ENCODE measurements at regions not wholly inside any gene's neighbourhood (a gene's known extent, or its start where the extent isn't known, plus 50 kb on each side); places are given as distances from the start of the nearest gene placed in this dataset.

GRCh38 chr3:104286645-104287044 lies 1080.1 kb upstream of the ALCAM start:
- Mint-ChIP-seq H3K9me3 (peaks cover 41 to 54% of the 10 kb centered on the region in 2 experiments), H3K4me1 (peaks cover 5 to 7% of the 10 kb centered on the region in 2 experiments), H3K36me3 (ENCODE audit: insufficient read depth in 1 of 3, low read depth in 3 of 3) (peaks cover 30 to 50% (median 42%) of the 10 kb centered on the region in 3 experiments), H3K27ac (no peak overlapping the region), H3K27me3 (ENCODE audit: low read depth) (no peaks in the 10 kb centered on the region), H3K4me3 (no peak overlapping the region)
- H3K27me3 ChIP-seq (ENCODE audit: insufficient read depth, low read length): no peaks in the 10 kb centered on the region
- no CpG with 5 or more reads among the region's 5 CpGs for WGBS (ENCODE audit: extremely low coverage, insufficient read length, low lambda C conversion rate)
- no peak overlapping the region for H2BK20ac ChIP-seq (ENCODE audit: low read depth, low read length, poor library complexity, severe bottlenecking)
- no peak overlapping the region for H4K91ac ChIP-seq (ENCODE audit: insufficient read length, low read depth, low read length)
- H3K4ac ChIP-seq (ENCODE audit: low read depth, low read length): no peak overlapping the region
- DNase-seq: no peak
- no peak overlapping the region for H2BK12ac ChIP-seq (ENCODE audit: insufficient read length, low read depth, low read length)
- H3K23ac ChIP-seq (ENCODE audit: insufficient read length, low read depth, low read length): no peak overlapping the region
- H3K14ac ChIP-seq (ENCODE audit: insufficient read depth, low read length): no peak overlapping the region
- no peak overlapping the region for H3K27ac ChIP-seq (ENCODE audit: insufficient read length, low read depth, low read length)
- H4K8ac ChIP-seq (replicated peaks; ENCODE audit: insufficient read length, low read depth, low read length): no peak overlapping the region
- H3K4me1 ChIP-seq (ENCODE audit: insufficient read depth, low read length): no peaks in the 10 kb centered on the region; the same call in 1 of the 2 replicates
- H3K4me2 ChIP-seq (ENCODE audit: insufficient read depth, insufficient read length, low read length): no peak overlapping the region
- no peak overlapping the region for H3K56ac ChIP-seq (ENCODE audit: insufficient read length, low read depth, low read length)
- H2BK120ac ChIP-seq (ENCODE audit: low read depth, low read length, poor library complexity, severe bottlenecking): no peak overlapping the region
- no peaks in the 10 kb centered on the region for H3K79me2 ChIP-seq (ENCODE audit: insufficient read depth, low read length)
- H2AK5ac ChIP-seq (ENCODE audit: insufficient read length, low read length): no peak overlapping the region
- H3K18ac ChIP-seq (ENCODE audit: insufficient read length, low read depth, low read length): no peak overlapping the region
- H3K23me2 ChIP-seq (ENCODE audit: insufficient read length, low read depth, low read length, poor library complexity, severe bottlenecking): no peaks in the 10 kb centered on the region
- no peak overlapping the region for H4K5ac ChIP-seq (ENCODE audit: insufficient read length, low read depth, low read length)
- H2AFZ ChIP-seq (ENCODE audit: low read length): no peak overlapping the region
- no peak overlapping the region for H3K9ac ChIP-seq (ENCODE audit: extremely low read depth, insufficient read length, low read length)
- TF ChIP-seq CTCF (conservative IDR thresholded peaks at IDR 0.05): no peak
- no peaks in the 10 kb centered on the region for H3K79me1 ChIP-seq (ENCODE audit: insufficient read depth, low read depth, low read length, poor library complexity, severe bottlenecking)
- no peak overlapping the region for H2BK15ac ChIP-seq (ENCODE audit: low read depth, low read length)
- no peaks in the 10 kb centered on the region for H4K20me1 ChIP-seq (ENCODE audit: control insufficient read depth, insufficient read depth, insufficient read length)
- H3T11ph ChIP-seq (ENCODE audit: low read length): no peak overlapping the region
- H2BK5ac ChIP-seq (ENCODE audit: insufficient read length, low read length): no peak overlapping the region
- peaks cover 16% of the 10 kb centered on the region for H3K9me3 ChIP-seq (ENCODE audit: control insufficient read depth, low read depth, low read length)
